H1 (cell line): ENCODE measurements at regions not wholly inside any gene's neighbourhood (a gene's known extent, or its start where the extent isn't known, plus 50 kb on each side); places are given as distances from the start of the nearest gene placed in this dataset.

Source experiments
- CHD7 ChIP-seq: fragments of 300-600 bp; sonication (generic); IDR thresholded peaks from 2 replicates; pipeline ENCODE4 v1.7.1; 2012; ENCODE audit warnings: low read length, moderate library complexity, mild to moderate bottlenecking, inconsistent platforms; ENCODE audit not compliant: insufficient replicate concordance
- CTBP2 ChIP-seq: IDR thresholded peaks from 2 replicates; pipeline ENCODE4 v1.7.0; 2011; ENCODE audit warnings: borderline replicate concordance, mild to moderate bottlenecking, moderate library complexity, mixed read lengths, low read length; ENCODE audit not compliant: insufficient read depth, insufficient read length
- POLR2A ChIP-seq, 2 experiments: IDR thresholded peaks; 1 replicate in 1 of 2; 2 replicates in 1 of 2; pipeline ENCODE4 v1.6.1; 2011; ENCODE audit warnings: low read depth in 2 of 2, low read length in 2 of 2, mild to moderate bottlenecking in 2 of 2; ENCODE audit errors: control extremely low read depth in 1 of 2
- TCF12 ChIP-seq: IDR thresholded peaks from 2 replicates; pipeline ENCODE4 v1.6.1; 2011; ENCODE audit warnings: low read depth, mild to moderate bottlenecking, low read length

DNA sequence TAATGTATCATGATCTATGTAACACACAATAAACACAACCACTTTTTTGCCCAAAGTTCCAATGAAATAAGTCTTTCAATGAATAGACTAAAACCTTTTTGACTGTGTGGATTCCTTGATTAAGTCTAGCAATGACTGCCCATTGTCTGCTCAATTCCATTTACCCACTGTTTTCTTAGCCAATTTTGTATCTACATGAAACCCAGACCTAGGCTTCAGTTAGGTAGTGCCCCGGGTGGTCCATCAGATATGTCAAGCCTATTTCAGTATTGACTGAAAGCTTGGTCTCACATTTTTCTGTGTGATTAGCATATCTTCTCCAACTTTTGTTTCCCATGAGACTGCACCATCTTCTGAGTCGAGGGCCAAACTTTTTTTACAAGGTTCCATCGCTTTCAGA is 615.0 kb downstream of the C6orf118 start (continued):
- TF ChIP-seq CHD7 (no peak), POLR2A (IDR thresholded peaks at IDR 0.05; ENCODE audit: control extremely low read depth in 1 of 2, low read depth in 2 of 2, low read length in 2 of 2) (no peak), CTBP2 (no peak), TCF12 (no peak)
